Natural killer cell (primary cell): ENCODE measurements at regions not wholly inside any gene's neighbourhood (a gene's known extent, or its start where the extent isn't known, plus 50 kb on each side); places are given as distances from the start of the nearest gene placed in this dataset.

Experiments
- ATAC-seq, 3 donors: fragments of 150-1000 bp in 2 of 3; fragments of 200-7000 bp in 1 of 3; cut with Tn5 transposase; 1 replicate in 1 of 3; 2 replicates in 2 of 3; pipeline ENCODE4 v1.10.0; 2021; ENCODE audit warnings: mild to moderate bottlenecking in 2 of 3, moderate library complexity in 2 of 3
- DNase-seq, 2 donors: peaks; one replicate each; pipeline versions ENCODE4 v3.0.0 to v3.0.0-alpha.2; 2013 to 2021; ENCODE audit warnings: mixed read lengths in 1 of 2
- H3K27ac ChIP-seq: one replicate; pipeline ENCODE4 v1.5.1; 2013; ENCODE audit warnings: mild to moderate bottlenecking, low read length
- H3K27me3 ChIP-seq: one replicate; pipeline ENCODE4 v1.6.1; 2013; ENCODE audit warnings: low read length; ENCODE audit not compliant: control insufficient read depth, insufficient read depth
- H3K36me3 ChIP-seq: one replicate; pipeline ENCODE4 v1.6.1; 2013; ENCODE audit warnings: low read length; ENCODE audit not compliant: control insufficient read depth, insufficient read depth
- H3K4me1 ChIP-seq: one replicate; pipeline ENCODE4 v1.6.1; 2013; ENCODE audit warnings: low read length; ENCODE audit not compliant: control insufficient read depth, insufficient read depth
- H3K4me3 ChIP-seq: one replicate; pipeline ENCODE4 v1.5.1; 2013; ENCODE audit warnings: low read length
- H3K9me3 ChIP-seq: one replicate; pipeline ENCODE4 v1.6.1; 2013; ENCODE audit warnings: low read length; ENCODE audit not compliant: control insufficient read depth, insufficient read depth
- H3K27ac Mint-ChIP-seq, 2 donors: one replicate each; pipeline ENCODE4 v1.8.0; 2022; ENCODE audit warnings: mild to moderate bottlenecking in 2 of 2, mixed read lengths in 2 of 2, moderate library complexity in 1 of 2
- H3K27me3 Mint-ChIP-seq, 2 donors: one replicate each; pipeline ENCODE4 v1.8.0; 2022; ENCODE audit warnings: low read depth in 2 of 2, mixed read lengths in 2 of 2
- H3K36me3 Mint-ChIP-seq: one replicate; pipeline ENCODE4 v1.8.0; 2022; ENCODE audit warnings: mixed read lengths
- H3K4me1 Mint-ChIP-seq, 2 donors: one replicate each; pipeline ENCODE4 v1.8.0; 2022; ENCODE audit warnings: mixed read lengths in 2 of 2
- H3K4me3 Mint-ChIP-seq: one replicate; pipeline ENCODE4 v1.8.0; 2022; ENCODE audit warnings: mild to moderate bottlenecking, moderate library complexity, mixed read lengths
- H3K9me3 Mint-ChIP-seq, 2 donors: one replicate each; pipeline ENCODE4 v1.8.0; 2022; ENCODE audit warnings: mixed read lengths in 2 of 2
- CTCF ChIP-seq: fragments of 200-600 bp; IDR thresholded peaks from one replicate; pipeline ENCODE4 v1.8.0; 2022; ENCODE audit warnings: antibody characterized with exemption
- WGBS: methylation state at CpG from one replicate; pipeline ENCODE4 v1.1.7; 2013; ENCODE audit warnings: missing lambda C conversion rate; ENCODE audit not compliant: insufficient coverage; 5-methylcytosine and 5-hydroxymethylcytosine counted together
- intact Hi-C: fragments of 100-400 bp; cut with micrococcal nuclease; formaldehyde crosslinking; loops from one replicate; pipeline ENCODE4 v1.14.2; 2022

- H3K9me3 ChIP-seq: no peaks in the 10 kb centered on the region
- H3K9me3 Mint-ChIP-seq: no peaks in the 10 kb centered on the region
- intact Hi-C loops: no loop called here
- no peak overlapping the region for H3K4me3 Mint-ChIP-seq
- H3K36me3 Mint-ChIP-seq: no peaks in the 10 kb centered on the region
- H3K4me1 Mint-ChIP-seq: no peaks in the 10 kb centered on the region
- no peak overlapping the region for H3K27ac Mint-ChIP-seq
- DNase-seq: no peak
- H3K27me3 Mint-ChIP-seq: peaks cover 0 to 2% of the 10 kb centered on the region in 2 donors
- no peak overlapping the region for H3K4me3 ChIP-seq
- H3K4me1 ChIP-seq: no peaks in the 10 kb centered on the region
- no peak for ATAC-seq
- WGBS: 74% methylated on average over 6 of the region's 6 CpGs
- H3K27ac ChIP-seq: no peak overlapping the region
- no peaks in the 10 kb centered on the region for H3K36me3 ChIP-seq
- TF ChIP-seq CTCF: no peak
- H3K27me3 ChIP-seq: no peaks in the 10 kb centered on the region
These were observed 52.1 kb upstream of the TSKU start for GRCh38 chr11:76730887-76731565.

GRCh38 chr11:76732643-76733042, 50.5 kb upstream of the TSKU start:
- Mint-ChIP-seq H3K9me3 (no peaks in the 10 kb centered on the region), H3K4me3 (no peak overlapping the region), H3K27ac (no peak overlapping the region), H3K4me1 (no peaks in the 10 kb centered on the region), H3K27me3 (no peaks in the 10 kb centered on the region), H3K36me3 (no peaks in the 10 kb centered on the region)
- Histone ChIP-seq H3K36me3 (no peaks in the 10 kb centered on the region), H3K9me3 (no peaks in the 10 kb centered on the region), H3K27ac (no peak overlapping the region), H3K27me3 (no peaks in the 10 kb centered on the region), H3K4me3 (no peak overlapping the region), H3K4me1 (no peaks in the 10 kb centered on the region)
- TF ChIP-seq CTCF: no peak
- intact Hi-C loops: no loop called here
- DNase-seq (no peak), ATAC-seq (no peak)
- WGBS: 91% methylated on average over 2 of the region's 2 CpGs
